NB4 (cell line): ENCODE measurements at regions not wholly inside any gene's neighbourhood (a gene's known extent, or its start where the extent isn't known, plus 50 kb on each side); places are given as distances from the start of the nearest gene placed in this dataset.
A peak's percentile ranks its signal among the peaks of the same experiment; 100 is the strongest.

ENCODE experiments used
- DNase-seq: peaks from one replicate; pipeline ENCODE4 v3.0.0; 2010; ENCODE audit warnings: low read depth
- H3K4me3 ChIP-seq: one replicate; pipeline ENCODE4 v1.5.1; 2011; ENCODE audit warnings: mild to moderate bottlenecking, low read depth, low read length, moderate library complexity
- CTCF ChIP-seq: IDR thresholded peaks from one replicate; pipeline ENCODE4 v1.5.1; 2012; ENCODE audit warnings: low read depth, low read length
- MAX ChIP-seq: IDR thresholded peaks from 2 replicates; pipeline ENCODE4 v1.6.1; 2011; ENCODE audit warnings: low read depth, low read length
- MYC ChIP-seq: IDR thresholded peaks from 2 replicates; pipeline ENCODE4 v1.6.1; 2011; ENCODE audit warnings: low read depth, low read length
- POLR2A ChIP-seq: IDR thresholded peaks from 2 replicates; pipeline ENCODE4 v1.6.1; 2011; ENCODE audit warnings: mild to moderate bottlenecking; ENCODE audit not compliant: insufficient read length; ENCODE audit errors: extremely low read depth

- no peak overlapping the region for H3K4me3 ChIP-seq
- TF ChIP-seq CTCF (no peak), MYC (no peak), MAX (no peak), POLR2A (no peak)
- no peak for DNase-seq
These were observed 251.5 kb downstream of the DAD1 start for GRCh38 chr14:22337521-22337920.

GRCh38 chr14:22336031-22336430 lies 253.0 kb downstream of the DAD1 start:
- DNase-seq, result no peak
- no peak overlapping the region for H3K4me3 ChIP-seq
- TF ChIP-seq MYC (no peak), POLR2A (no peak), CTCF (no peak), MAX (no peak)

GRCh38 chr14:22334627-22335026 lies 254.4 kb downstream of the DAD1 start:
- DNase-seq, result no peak
- H3K4me3 ChIP-seq, result no peak overlapping the region
- TF ChIP-seq MAX (no peak), MYC (no peak), CTCF (no peak), POLR2A (no peak)

GRCh38 chr14:22334275-22334577 lies 254.8 kb downstream of the DAD1 start:
- DNase-seq, result no peak
- no peak overlapping the region for H3K4me3 ChIP-seq
- TF ChIP-seq POLR2A (no peak), CTCF (no peak), MYC (no peak), MAX (no peak)

- peak; percentile 32 for DNase-seq
- no peak overlapping the region for H3K4me3 ChIP-seq
- TF ChIP-seq MAX (no peak), POLR2A (no peak), CTCF (no peak), MYC (no peak)
These were observed 255.4 kb downstream of the DAD1 start for GRCh38 chr14:22333422-22334274.
